ENCODE measurements at regions not wholly inside any gene's neighbourhood (a gene's known extent, or its start where the extent isn't known, plus 50 kb on each side); places are given as distances from the start of the nearest gene placed in this dataset.

GRCh38 chr5:13003457-13003856, 941.0 kb downstream of the DNAH5 start:
- no peaks in the 10 kb centered on the region for H3K4me1 ChIP-seq
- H3K27ac ChIP-seq (replicated peaks): no peak overlapping the region
- H3K4me3 ChIP-seq: no peak overlapping the region
- peaks cover 4% of the 10 kb centered on the region for H3K9me3 ChIP-seq (replicated peaks)
- intact Hi-C loops (cut with micrococcal nuclease): no loop called here
- no peaks in the 10 kb centered on the region for H3K36me3 ChIP-seq
- no peaks in the 10 kb centered on the region for H3K27me3 ChIP-seq (ENCODE audit: low read depth)
- DNase-seq: no peak
- TF ChIP-seq, protein P1, sequence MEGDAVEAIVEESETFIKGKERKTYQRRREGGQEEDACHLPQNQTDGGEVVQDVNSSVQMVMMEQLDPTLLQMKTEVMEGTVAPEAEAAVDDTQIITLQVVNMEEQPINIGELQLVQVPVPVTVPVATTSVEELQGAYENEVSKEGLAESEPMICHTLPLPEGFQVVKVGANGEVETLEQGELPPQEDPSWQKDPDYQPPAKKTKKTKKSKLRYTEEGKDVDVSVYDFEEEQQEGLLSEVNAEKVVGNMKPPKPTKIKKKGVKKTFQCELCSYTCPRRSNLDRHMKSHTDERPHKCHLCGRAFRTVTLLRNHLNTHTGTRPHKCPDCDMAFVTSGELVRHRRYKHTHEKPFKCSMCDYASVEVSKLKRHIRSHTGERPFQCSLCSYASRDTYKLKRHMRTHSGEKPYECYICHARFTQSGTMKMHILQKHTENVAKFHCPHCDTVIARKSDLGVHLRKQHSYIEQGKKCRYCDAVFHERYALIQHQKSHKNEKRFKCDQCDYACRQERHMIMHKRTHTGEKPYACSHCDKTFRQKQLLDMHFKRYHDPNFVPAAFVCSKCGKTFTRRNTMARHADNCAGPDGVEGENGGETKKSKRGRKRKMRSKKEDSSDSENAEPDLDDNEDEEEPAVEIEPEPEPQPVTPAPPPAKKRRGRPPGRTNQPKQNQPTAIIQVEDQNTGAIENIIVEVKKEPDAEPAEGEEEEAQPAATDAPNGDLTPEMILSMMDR (IDR thresholded peaks at IDR 0.05; ENCODE audit: borderline replicate concordance): no peak

- DNase-seq: no peak
- no peaks in the 10 kb centered on the region for H3K27me3 ChIP-seq (ENCODE audit: low read depth)
- intact Hi-C loops (cut with micrococcal nuclease): no loop called here
- no peak overlapping the region for H3K27ac ChIP-seq (replicated peaks)
- no peaks in the 10 kb centered on the region for H3K36me3 ChIP-seq
- TF ChIP-seq, protein P1 (IDR thresholded peaks at IDR 0.05; ENCODE audit: borderline replicate concordance): no peak
- H3K9me3 ChIP-seq (replicated peaks): no peaks in the 10 kb centered on the region
- H3K4me3 ChIP-seq: no peak overlapping the region
- no peaks in the 10 kb centered on the region for H3K4me1 ChIP-seq
Measured at GRCh38 chr5:12999667-13000066, 944.8 kb downstream of the DNAH5 start.

- H3K27ac ChIP-seq (replicated peaks): no peak overlapping the region
- H3K27me3 ChIP-seq (ENCODE audit: low read depth): no peaks in the 10 kb centered on the region
- H3K9me3 ChIP-seq (replicated peaks): no peaks in the 10 kb centered on the region
- no peaks in the 10 kb centered on the region for H3K36me3 ChIP-seq
- no peak overlapping the region for H3K4me3 ChIP-seq
- TF ChIP-seq, protein P1 (IDR thresholded peaks at IDR 0.05; ENCODE audit: borderline replicate concordance): no peak
- H3K4me1 ChIP-seq: no peaks in the 10 kb centered on the region
- DNase-seq: no peak
- intact Hi-C loops (cut with micrococcal nuclease): no loop called here
Measured at GRCh38 chr5:12985142-12985541, 959.3 kb downstream of the DNAH5 start.

GRCh38 chr5:12974856-12975255, 969.6 kb downstream of the DNAH5 start:
- intact Hi-C loops (cut with micrococcal nuclease): no loop called here
- no peak for DNase-seq

GRCh38 chr5:12965804-12966203, 978.7 kb downstream of the DNAH5 start:
- DNase-seq: no peak
- Histone ChIP-seq H3K9me3 (replicated peaks) (no peaks in the 10 kb centered on the region), H3K4me1 (no peaks in the 10 kb centered on the region), H3K4me3 (no peak overlapping the region), H3K36me3 (no peaks in the 10 kb centered on the region), H3K27ac (replicated peaks) (no peak overlapping the region), H3K27me3 (ENCODE audit: low read depth) (no peaks in the 10 kb centered on the region)
- intact Hi-C loops (cut with micrococcal nuclease): no loop called here
- TF ChIP-seq, protein P1 (IDR thresholded peaks at IDR 0.05; ENCODE audit: borderline replicate concordance): no peak

More at GRCh38 chr5:12974856-12975255, 969.6 kb downstream of the DNAH5 start:
- TF ChIP-seq, protein P1 (IDR thresholded peaks at IDR 0.05; ENCODE audit: borderline replicate concordance): no peak
- H3K4me1 ChIP-seq: no peaks in the 10 kb centered on the region
- H3K9me3 ChIP-seq (replicated peaks): no peaks in the 10 kb centered on the region
- no peak overlapping the region for H3K27ac ChIP-seq (replicated peaks)
- H3K27me3 ChIP-seq (ENCODE audit: low read depth): no peaks in the 10 kb centered on the region
- no peaks in the 10 kb centered on the region for H3K36me3 ChIP-seq
- no peak overlapping the region for H3K4me3 ChIP-seq

GRCh38 chr5:12959713-12960112, 984.8 kb downstream of the DNAH5 start:
- TF ChIP-seq, protein P1 (IDR thresholded peaks at IDR 0.05; ENCODE audit: borderline replicate concordance): no peak
- Histone ChIP-seq H3K9me3 (replicated peaks) (no peaks in the 10 kb centered on the region), H3K4me1 (no peaks in the 10 kb centered on the region), H3K4me3 (no peak overlapping the region), H3K36me3 (no peaks in the 10 kb centered on the region), H3K27me3 (ENCODE audit: low read depth) (no peaks in the 10 kb centered on the region), H3K27ac (replicated peaks) (no peak overlapping the region)
- DNase-seq: no peak
- intact Hi-C loops (cut with micrococcal nuclease): no loop called here

All from left ventricle myocardium inferior (tissue), 1 donor.